Adrenal gland (tissue), 5 donors: ENCODE measurements at regions not wholly inside any gene's neighbourhood (a gene's known extent, or its start where the extent isn't known, plus 50 kb on each side); places are given as distances from the start of the nearest gene placed in this dataset.

Experiments
- POLR2A ChIP-seq, 2 donors: fragments of 450-650 bp; IDR thresholded peaks; one replicate each; pipeline ENCODE4 v1.6.1; 2017; ENCODE audit warnings: antibody characterized with exemption in 2 of 2, mild to moderate bottlenecking in 2 of 2, moderate library complexity in 1 of 2
- TF ChIP-seq, protein P1 (sequence below), 6 experiments: fragments of 450-650 bp in 4 of 6; fragments of 200-600 bp in 2 of 6; sonication (generic) in 1 of 6; IDR thresholded peaks; 1 replicate in 5 of 6; 2 replicates in 1 of 6; pipeline versions ENCODE4 v1.5.1 to v1.8.0; 2016 to 2021; ENCODE audit warnings: antibody characterized with exemption in 6 of 6, mild to moderate bottlenecking in 2 of 6, moderate library complexity in 1 of 6
- donor health status: DM: no; HTN: no; CAD: no.

DNA sequence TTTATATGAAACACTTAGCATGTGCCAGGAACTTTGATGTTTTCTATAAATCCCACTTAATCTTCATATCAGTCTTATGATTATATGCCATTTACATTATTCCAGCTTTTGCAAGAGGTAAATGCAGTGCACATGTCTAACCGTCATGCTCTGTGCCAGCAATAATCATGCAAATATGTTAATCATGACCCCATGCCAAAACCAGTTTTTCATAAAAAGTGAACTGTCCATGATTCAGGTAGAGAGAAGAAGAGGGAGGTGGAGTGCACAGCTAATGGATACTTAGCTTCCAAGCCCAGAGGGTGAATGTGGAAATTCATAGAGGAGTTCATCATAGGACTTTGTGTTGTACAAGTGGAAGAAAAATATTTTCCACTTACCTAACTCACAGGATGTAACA lies 458.4 kb downstream of the TBC1D4 start:
- TF ChIP-seq, protein P1, sequence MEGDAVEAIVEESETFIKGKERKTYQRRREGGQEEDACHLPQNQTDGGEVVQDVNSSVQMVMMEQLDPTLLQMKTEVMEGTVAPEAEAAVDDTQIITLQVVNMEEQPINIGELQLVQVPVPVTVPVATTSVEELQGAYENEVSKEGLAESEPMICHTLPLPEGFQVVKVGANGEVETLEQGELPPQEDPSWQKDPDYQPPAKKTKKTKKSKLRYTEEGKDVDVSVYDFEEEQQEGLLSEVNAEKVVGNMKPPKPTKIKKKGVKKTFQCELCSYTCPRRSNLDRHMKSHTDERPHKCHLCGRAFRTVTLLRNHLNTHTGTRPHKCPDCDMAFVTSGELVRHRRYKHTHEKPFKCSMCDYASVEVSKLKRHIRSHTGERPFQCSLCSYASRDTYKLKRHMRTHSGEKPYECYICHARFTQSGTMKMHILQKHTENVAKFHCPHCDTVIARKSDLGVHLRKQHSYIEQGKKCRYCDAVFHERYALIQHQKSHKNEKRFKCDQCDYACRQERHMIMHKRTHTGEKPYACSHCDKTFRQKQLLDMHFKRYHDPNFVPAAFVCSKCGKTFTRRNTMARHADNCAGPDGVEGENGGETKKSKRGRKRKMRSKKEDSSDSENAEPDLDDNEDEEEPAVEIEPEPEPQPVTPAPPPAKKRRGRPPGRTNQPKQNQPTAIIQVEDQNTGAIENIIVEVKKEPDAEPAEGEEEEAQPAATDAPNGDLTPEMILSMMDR (IDR thresholded peaks at IDR 0.05), result no peak
- no peak for TF ChIP-seq POLR2A (IDR thresholded peaks at IDR 0.05)
